ENCODE measurements at regions not wholly inside any gene's neighbourhood (a gene's known extent, or its start where the extent isn't known, plus 50 kb on each side); places are given as distances from the start of the nearest gene placed in this dataset.

DNA sequence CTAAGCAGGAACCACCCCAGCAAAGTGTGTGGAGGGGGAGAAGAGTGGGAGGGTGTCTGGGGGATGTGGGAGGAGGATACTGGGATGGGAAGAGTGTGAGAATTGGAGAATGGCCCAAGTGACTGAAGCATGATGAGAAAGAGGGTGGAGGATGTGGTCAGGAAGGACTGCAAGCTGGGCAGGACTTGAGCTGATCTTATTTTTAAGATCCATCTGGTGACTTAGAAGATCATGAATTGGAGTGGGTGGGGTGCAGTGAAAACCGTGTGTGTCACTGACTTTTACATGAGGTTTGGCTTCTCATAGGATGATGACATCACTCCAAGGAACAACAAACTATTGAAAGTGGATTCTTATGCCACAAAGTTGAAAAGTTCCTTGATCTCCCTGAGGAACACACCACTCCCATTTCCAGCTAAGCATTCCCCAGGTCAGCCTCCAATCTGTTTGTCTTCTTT, 287.5 kb downstream of the GALC start:
- Histone ChIP-seq H3K27ac (no peak overlapping the region), H3K27me3 (no peaks in the 10 kb centered on the region), H3K9ac (no peak overlapping the region), H3K4me2 (no peak overlapping the region), H3K4me1 (no peaks in the 10 kb centered on the region), H3K79me2 (ENCODE audit: low read depth) (no peaks in the 10 kb centered on the region), H3K4me3 (no peak overlapping the region), H3K9me3 (ENCODE audit: low read depth) (no peaks in the 10 kb centered on the region), H4K20me1 (ENCODE audit: low read depth) (no peaks in the 10 kb centered on the region), H3F3A (ENCODE audit: low read depth) (no peaks in the 10 kb centered on the region), H2AFZ (replicated peaks) (no peak overlapping the region), H3K36me3 (no peaks in the 10 kb centered on the region)
- no peaks in the 10 kb centered on the region for H3K4me1 Mint-ChIP-seq
- no peak for TF ChIP-seq EZH2phosphoT487 (IDR thresholded peaks at IDR 0.05)
- TF ChIP-seq EZH2 (IDR thresholded peaks at IDR 0.05): no peak
- TF ChIP-seq, protein P1, sequence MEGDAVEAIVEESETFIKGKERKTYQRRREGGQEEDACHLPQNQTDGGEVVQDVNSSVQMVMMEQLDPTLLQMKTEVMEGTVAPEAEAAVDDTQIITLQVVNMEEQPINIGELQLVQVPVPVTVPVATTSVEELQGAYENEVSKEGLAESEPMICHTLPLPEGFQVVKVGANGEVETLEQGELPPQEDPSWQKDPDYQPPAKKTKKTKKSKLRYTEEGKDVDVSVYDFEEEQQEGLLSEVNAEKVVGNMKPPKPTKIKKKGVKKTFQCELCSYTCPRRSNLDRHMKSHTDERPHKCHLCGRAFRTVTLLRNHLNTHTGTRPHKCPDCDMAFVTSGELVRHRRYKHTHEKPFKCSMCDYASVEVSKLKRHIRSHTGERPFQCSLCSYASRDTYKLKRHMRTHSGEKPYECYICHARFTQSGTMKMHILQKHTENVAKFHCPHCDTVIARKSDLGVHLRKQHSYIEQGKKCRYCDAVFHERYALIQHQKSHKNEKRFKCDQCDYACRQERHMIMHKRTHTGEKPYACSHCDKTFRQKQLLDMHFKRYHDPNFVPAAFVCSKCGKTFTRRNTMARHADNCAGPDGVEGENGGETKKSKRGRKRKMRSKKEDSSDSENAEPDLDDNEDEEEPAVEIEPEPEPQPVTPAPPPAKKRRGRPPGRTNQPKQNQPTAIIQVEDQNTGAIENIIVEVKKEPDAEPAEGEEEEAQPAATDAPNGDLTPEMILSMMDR (IDR thresholded peaks at IDR 0.05): no peak
- H3K27me3 Mint-ChIP-seq (ENCODE audit: insufficient read depth, low read depth): no peaks in the 10 kb centered on the region
- no peaks in the 10 kb centered on the region for H3K9me3 Mint-ChIP-seq
- H3K4me3 Mint-ChIP-seq: no peak overlapping the region
- H3K36me3 Mint-ChIP-seq: no peaks in the 10 kb centered on the region
- no peak for DNase-seq (ENCODE audit: low spot score)
- H3K27ac Mint-ChIP-seq: no peak overlapping the region

GRCh38 chr14:87698481-87698880, 294.5 kb downstream of the GALC start:
- no peaks in the 10 kb centered on the region for H3K9me3 Mint-ChIP-seq
- H3K4me3 Mint-ChIP-seq: no peak overlapping the region
- TF ChIP-seq EZH2 (IDR thresholded peaks at IDR 0.05) (no peak), EZH2phosphoT487 (IDR thresholded peaks at IDR 0.05) (no peak)
- TF ChIP-seq, protein P1 (IDR thresholded peaks at IDR 0.05): no peak
- H3K4me1 Mint-ChIP-seq: peaks cover 25% of the 10 kb centered on the region
- H3K27me3 ChIP-seq: no peaks in the 10 kb centered on the region
- peaks cover 6% of the 10 kb centered on the region for H3K27me3 Mint-ChIP-seq (ENCODE audit: insufficient read depth, low read depth)
- no peak overlapping the region for H3K4me3 ChIP-seq
- H3K36me3 Mint-ChIP-seq: no peaks in the 10 kb centered on the region
- H3K9ac ChIP-seq: no peak overlapping the region
- no peaks in the 10 kb centered on the region for H4K20me1 ChIP-seq (ENCODE audit: low read depth)
- H3K27ac Mint-ChIP-seq: no peak overlapping the region
- H3K27ac ChIP-seq: no peak overlapping the region
- no peaks in the 10 kb centered on the region for H3F3A ChIP-seq (ENCODE audit: low read depth)
- DNase-seq (ENCODE audit: low spot score): no peak
- no peaks in the 10 kb centered on the region for H3K9me3 ChIP-seq (ENCODE audit: low read depth)
- H3K79me2 ChIP-seq (ENCODE audit: low read depth): no peaks in the 10 kb centered on the region
- no peak overlapping the region for H3K4me2 ChIP-seq
- H2AFZ ChIP-seq (replicated peaks): no peak overlapping the region
- peaks cover 5% of the 10 kb centered on the region for H3K4me1 ChIP-seq
- H3K36me3 ChIP-seq: no peaks in the 10 kb centered on the region

GRCh38 chr14:87696485-87696884, 296.5 kb downstream of the GALC start:
- H2AFZ ChIP-seq (replicated peaks): no peak overlapping the region
- H3K27ac ChIP-seq: no peak overlapping the region
- H3K4me3 Mint-ChIP-seq: no peak overlapping the region
- no peaks in the 10 kb centered on the region for H3K9me3 Mint-ChIP-seq
- TF ChIP-seq, protein P1 (IDR thresholded peaks at IDR 0.05): no peak
- TF ChIP-seq EZH2phosphoT487 (IDR thresholded peaks at IDR 0.05) (no peak), EZH2 (IDR thresholded peaks at IDR 0.05) (no peak)
- no peaks in the 10 kb centered on the region for H4K20me1 ChIP-seq (ENCODE audit: low read depth)
- H3F3A ChIP-seq (ENCODE audit: low read depth): no peaks in the 10 kb centered on the region
- H3K27ac Mint-ChIP-seq: no peak overlapping the region
- H3K4me2 ChIP-seq: no peak overlapping the region
- peaks cover 25% of the 10 kb centered on the region for H3K4me1 Mint-ChIP-seq
- no peaks in the 10 kb centered on the region for H3K9me3 ChIP-seq (ENCODE audit: low read depth)
- H3K27me3 ChIP-seq: no peaks in the 10 kb centered on the region
- H3K36me3 ChIP-seq: no peaks in the 10 kb centered on the region
- no peak for DNase-seq (ENCODE audit: low spot score)
- no peaks in the 10 kb centered on the region for H3K79me2 ChIP-seq (ENCODE audit: low read depth)
- H3K27me3 Mint-ChIP-seq (ENCODE audit: insufficient read depth, low read depth): peaks cover 6% of the 10 kb centered on the region
- no peak overlapping the region for H3K9ac ChIP-seq
- peaks cover 5% of the 10 kb centered on the region for H3K4me1 ChIP-seq
- no peak overlapping the region for H3K4me3 ChIP-seq
- no peaks in the 10 kb centered on the region for H3K36me3 Mint-ChIP-seq

Data from neural progenitor cell (in vitro differentiated cells).